SHP77 (cell line): ENCODE measurements at regions not wholly inside any gene's neighbourhood (a gene's known extent, or its start where the extent isn't known, plus 50 kb on each side); places are given as distances from the start of the nearest gene placed in this dataset.
"Not testable (repeated sequence)": the region's sequence is repeated elsewhere in the genome, so short reads cannot be mapped to it uniquely, and the experiment has no call there.

Experiments used
- DNase-seq, 2 experiments: peaks; one replicate each; lab custom pipeline; 2025; lab: John Stamatoyannopoulos, UW

DNA sequence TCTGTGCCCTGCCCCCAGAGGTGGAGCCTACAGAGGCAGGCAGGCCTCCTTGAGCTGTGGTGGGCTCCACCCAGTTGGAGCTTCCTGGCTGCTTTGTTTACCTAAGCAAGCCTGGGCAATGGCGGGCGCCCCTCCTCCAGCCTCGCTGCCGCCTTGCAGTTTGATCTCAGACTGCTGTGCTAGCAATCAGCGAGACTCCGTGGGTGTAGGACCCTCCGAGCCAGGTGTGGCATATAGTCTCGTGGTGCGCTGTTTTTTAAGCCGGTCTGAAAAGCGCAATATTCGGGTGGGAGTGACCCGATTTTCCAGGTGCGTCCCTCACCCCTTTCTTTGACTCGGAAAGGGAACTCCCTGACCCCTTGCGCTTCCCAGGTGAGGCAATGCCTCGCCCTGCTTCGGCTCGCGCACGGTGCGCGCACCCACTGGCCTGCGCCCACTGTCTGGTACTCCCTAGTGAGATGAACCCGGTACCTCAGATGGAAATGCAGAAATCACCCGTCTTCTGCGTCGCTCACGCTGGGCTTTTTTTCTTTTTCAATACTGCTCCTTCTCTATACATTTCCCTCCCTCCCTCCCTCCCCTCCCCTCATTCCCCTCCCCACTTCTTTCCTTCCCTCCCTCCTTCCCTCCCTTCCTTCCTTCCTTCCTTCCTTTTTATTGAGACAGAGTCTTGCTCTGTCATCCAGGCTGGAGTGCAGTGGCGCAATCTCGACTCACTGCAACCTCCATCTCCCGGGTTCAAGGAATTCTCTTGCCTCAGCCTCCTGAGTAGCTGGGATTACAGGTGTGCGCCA, 197.1 kb upstream of the TBL1XR1 start:
- DNase-seq, result not testable (repeated sequence)

DNA sequence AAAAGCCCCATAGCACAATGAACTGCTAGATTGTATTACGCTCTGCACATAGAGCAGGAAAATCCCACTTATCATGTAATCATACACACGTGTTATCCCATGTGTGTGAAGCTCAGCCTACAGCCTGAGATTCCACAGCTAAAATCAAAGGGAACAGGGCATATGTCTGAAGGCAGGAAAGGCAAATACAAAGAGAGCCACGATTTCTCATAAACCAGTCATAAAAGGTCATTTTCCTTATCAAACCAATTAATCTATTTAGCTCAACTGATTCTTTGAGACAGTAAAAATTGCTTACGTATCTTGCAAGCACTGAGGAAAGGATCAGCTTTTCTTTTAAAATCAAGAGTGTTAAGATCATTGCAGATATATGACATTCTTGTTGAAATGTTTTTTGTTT, 199.5 kb upstream of the TBL1XR1 start:
- no peak for DNase-seq

- no peak for DNase-seq
Observed at GRCh38 chr3:177401375-177401774, 204.1 kb upstream of the TBL1XR1 start.

DNA sequence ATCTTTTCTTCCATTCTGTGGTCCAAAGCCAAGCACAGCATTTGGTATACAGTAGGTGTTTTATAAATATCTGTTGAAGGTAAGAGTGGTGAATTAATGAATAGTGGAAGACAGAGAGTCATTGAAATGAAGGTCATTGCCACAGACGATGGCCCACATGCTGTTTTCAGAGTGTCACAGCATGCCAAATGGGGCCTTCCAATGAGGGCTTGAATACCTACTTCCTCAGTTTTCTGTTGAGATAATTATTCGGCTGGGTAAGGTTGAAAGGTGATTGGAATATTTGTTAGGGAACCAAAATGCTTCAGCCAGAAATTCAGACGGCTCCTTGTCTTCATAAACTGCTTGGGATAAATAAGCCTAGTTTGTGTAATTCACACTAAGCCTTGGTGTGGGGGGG, 205.3 kb upstream of the TBL1XR1 start:
- DNase-seq, result no peak

DNA sequence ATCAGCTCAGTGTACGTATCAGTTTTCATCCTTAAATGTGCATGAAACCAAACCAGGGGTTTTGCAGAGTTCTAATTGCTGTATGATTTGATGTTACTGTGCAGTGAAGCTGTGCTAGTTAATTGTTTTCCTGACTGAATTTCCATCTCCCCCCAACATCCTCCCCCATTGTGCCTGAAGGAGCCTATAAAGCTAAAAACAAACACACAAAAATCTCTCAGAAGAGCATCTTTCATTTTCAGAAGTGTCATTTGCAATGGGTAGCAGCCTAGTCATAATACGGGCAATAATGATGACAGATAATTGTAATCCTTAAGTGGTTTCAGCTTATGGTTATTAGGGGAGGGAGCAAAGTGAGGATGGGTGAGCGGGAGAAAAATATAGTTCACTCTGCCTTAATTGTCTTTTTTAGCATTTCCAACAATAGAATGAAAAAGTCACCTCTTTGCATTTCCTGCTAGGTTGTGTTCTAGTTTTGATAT, 207.9 kb upstream of the TBL1XR1 start:
- DNase-seq, result no peak

GRCh38 chr3:177410730-177411129, 213.4 kb upstream of the TBL1XR1 start:
- DNase-seq, result peak; percentile 96

DNA sequence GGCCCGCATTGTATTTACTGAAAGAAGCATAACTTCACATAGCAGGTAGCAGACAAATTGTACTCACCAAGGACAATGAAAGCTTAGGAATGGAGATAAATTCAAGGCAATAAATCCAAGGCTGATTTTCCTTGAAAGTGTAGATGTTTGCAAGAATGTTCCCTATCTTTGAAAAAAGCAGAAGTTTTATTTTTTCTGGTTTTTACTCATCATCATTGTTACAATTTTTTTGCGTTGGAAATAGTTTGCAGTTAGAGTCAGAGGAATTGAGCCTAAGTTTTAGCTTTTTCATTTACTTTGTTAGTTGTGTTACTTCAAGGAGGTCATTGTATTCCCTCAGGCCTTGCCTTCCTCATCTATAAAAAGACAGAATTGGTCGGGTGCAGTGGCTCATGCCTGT, 213.9 kb upstream of the TBL1XR1 start:
- no peak for DNase-seq

GRCh38 chr3:177412677-177413170, 215.4 kb upstream of the TBL1XR1 start:
- DNase-seq, result not testable (repeated sequence)

GRCh38 chr3:177414093-177414492, 216.8 kb upstream of the TBL1XR1 start:
- DNase-seq, result no peak

- no peak for DNase-seq
Observed at GRCh38 chr3:177418787-177419186, 221.5 kb upstream of the TBL1XR1 start.

DNA sequence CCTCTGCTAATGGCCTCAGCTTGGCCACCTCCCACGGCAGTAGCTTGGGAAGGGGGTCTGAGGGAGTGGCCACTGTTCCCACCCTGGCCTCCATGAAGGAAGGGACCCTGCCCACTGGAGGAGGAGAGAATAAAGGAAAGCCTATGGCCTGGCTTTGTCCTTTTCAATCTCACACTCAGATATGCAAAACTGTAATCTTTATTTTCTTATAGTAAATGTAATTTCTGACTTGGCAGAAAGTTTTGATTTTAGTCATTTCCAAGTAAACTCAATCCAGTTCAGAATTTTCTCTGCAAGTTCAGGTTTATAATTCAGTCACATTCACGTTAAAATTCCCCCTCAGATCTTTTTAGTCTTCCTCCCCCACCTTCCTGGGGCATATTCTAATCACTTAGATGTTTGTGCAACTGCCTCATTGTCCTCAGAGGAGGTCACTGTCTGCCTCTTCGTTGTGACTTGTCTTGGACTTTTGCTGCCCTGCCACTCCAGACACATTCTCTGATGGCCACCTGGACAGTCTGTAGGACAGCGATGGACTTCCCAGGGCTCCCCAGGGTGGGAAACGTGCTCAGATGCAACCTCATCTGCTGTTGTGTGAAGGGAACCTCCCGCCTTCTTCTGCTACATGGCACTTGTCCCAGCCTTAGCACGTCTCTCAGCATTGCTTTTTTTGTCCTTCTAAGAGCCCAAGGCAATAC, 222.8 kb upstream of the TBL1XR1 start:
- DNase-seq, result peak in 1 of 2 experiments; percentile 22

- DNase-seq, result peak; percentile 11 to 39
Observed at GRCh38 chr3:177420651-177421480, 223.6 kb upstream of the TBL1XR1 start.

DNA sequence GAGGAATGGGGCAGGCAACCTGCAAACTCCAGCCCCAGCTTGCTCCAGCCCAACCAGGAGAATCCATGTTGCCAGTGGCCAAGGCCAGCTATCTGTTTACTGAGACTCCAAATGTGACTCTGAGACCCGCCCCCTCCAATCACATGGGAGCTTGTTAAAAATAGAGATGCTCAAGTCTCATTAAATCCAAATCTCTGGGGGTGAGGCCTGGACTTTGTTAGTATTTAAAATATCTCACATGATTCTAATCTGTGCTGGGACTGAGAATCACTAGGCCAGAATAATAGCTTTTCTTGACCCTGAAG, 224.2 kb upstream of the TBL1XR1 start:
- DNase-seq, result no peak

DNA sequence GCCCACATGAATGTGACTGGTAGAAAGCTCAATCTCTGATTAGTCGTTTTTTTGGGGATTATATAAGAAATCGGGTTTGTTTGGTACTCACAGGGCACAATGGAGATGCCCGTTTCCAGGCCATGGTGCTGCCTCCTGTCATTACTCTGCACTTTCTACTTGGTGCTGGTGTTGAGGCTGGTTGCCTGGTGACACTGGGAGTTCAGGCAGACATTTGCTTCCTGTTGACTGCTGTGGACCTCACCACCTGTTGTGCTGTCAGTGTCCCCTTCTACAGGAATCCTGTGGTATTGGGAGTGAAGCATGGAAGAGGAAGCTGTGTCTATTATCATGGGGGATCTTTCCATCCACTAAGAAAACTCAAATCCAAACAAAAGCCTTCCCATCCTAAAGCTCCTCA, 227.2 kb upstream of the TBL1XR1 start:
- no peak for DNase-seq

DNA sequence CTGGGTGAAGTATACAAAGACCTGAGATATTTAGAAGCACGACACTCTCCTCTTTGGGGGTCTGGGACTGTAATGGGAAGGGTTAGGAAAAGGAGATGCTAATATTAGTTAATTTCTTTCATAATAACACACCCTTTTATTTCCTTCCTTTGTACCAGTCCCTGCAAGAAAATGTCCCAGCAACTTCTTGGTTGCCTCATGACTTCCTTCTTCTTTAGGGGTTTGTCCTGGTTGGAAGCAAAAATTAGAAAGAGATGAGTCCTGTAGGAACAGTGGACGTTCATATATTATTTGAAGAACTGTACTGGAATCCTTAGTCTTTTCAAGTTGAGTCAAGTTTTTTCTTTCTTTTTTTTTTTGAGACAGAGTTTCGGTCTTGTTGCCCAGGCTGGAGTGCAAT, 227.8 kb upstream of the TBL1XR1 start:
- no peak for DNase-seq

DNA sequence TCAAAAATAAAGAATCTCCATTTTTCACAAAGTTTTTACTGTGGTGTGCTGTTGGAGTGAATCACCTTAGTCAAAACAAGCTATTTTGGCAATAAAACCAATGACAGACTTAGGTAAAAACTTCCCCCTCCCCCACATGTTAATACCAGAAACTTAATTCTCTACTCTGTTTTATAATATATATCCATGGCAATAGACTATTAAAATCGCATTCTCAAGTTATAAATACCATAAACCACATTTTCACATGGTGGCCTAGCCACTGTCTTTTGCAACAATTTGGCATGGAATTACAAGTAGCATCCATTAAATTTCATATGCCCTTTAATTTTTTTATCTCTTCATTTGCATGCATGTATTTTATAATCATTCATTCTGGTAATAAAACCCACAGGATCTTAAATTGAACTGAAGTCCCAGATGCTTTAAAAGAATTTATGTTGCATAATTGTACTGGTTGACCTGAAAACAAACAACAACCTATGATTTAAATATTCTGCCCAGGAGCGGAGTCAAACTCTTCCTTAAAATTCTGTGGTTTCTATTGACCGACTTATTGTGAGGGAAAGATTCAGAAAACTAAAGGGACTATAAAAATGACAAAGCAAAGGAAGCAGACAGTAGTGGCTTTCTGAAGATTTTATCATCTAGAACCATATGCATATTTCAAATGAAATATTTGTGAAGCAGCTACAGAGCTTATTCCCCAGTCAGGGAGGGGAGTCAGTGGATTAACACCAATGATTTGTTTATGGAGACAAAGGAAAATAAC, 229.0 kb upstream of the TBL1XR1 start:
- no peak for DNase-seq

- no peak for DNase-seq
Observed at GRCh38 chr3:177426878-177427495, 229.7 kb upstream of the TBL1XR1 start.

GRCh38 chr3:177427540-177427939, 230.3 kb upstream of the TBL1XR1 start:
- no peak for DNase-seq

DNA sequence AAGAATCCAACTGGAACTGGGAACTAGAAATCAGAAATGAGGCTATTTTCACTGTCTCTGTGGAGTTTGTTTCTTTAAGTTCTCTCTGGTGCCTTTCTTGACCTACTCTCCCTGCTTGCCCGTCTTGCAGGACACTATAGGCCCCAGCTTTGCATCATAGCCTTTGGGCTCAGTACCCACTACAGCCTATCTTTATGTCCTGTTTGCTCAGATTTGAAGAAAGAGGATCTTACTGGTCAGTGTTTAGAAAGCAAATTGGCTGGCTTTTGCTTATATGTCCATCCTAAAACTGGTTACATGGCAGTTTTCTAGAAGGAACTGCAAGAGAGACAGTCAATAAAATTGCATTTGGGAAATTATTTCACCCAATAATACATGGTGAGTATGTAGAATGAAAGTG, 231.8 kb upstream of the TBL1XR1 start:
- no peak for DNase-seq

GRCh38 chr3:177429771-177430170, 232.5 kb upstream of the TBL1XR1 start:
- no peak for DNase-seq

GRCh38 chr3:177430653-177431052, 233.4 kb upstream of the TBL1XR1 start:
- no peak for DNase-seq
